ENCODE measurements at regions not wholly inside any gene's neighbourhood (a gene's known extent, or its start where the extent isn't known, plus 50 kb on each side); places are given as distances from the start of the nearest gene placed in this dataset. TPM values are rescaled to one million over a fixed set of nuclear protein-coding genes. Genes with fewer than 3 reads are reported as not detected.

DNA sequence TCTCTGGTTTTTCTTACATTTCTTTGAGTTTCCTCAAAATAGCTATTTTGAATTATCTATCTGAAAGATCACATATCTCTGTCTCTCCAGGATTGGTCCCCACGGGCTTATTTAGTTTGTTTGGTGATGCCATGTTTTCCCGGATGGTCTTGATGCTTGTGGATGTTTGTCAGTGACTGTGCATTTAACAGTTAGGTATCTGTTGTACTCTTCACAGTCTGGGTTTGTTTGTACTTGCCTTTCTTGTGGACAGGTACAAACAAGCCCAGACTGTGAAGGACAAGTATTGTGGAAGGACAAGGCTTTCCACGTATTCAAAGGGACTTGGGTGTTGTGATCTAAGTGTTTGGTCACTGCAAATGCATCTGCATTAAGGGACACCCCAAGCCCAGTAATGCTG is 49.9 kb upstream of the TOP1 start (continued):
- no peak for TF ChIP-seq RBBP5 (IDR thresholded peaks at IDR 0.05; ENCODE audit: borderline replicate concordance, low read depth, low read length)

Small RNAs in the stretch of these regions (small RNA-seq; reads per million reads assigned to genes)
- not detected for gene RNA5SP484 (ENCODE audit: insufficient read depth)
